Dendritic cell treated with granulocyte-macrophage colony-stimulating factor and Interleukin-4, amounts not matched to agents 40 ng/mL and 50 ng/mL, for 4 days (primary cell): ENCODE measurements at regions not wholly inside any gene's neighbourhood (a gene's known extent, or its start where the extent isn't known, plus 50 kb on each side); places are given as distances from the start of the nearest gene placed in this dataset.
"Not testable (repeated sequence)": the region's sequence is repeated elsewhere in the genome, so short reads cannot be mapped to it uniquely, and the experiment has no call there.

Experiments
- H3K27ac Mint-ChIP-seq: one replicate; pipeline ENCODE4 v1.8.0; 2022; ENCODE audit warnings: mild to moderate bottlenecking, mixed read lengths
- H3K27me3 Mint-ChIP-seq: one replicate; pipeline ENCODE4 v1.8.0; 2022; ENCODE audit warnings: mild to moderate bottlenecking, mixed read lengths
- H3K36me3 Mint-ChIP-seq: one replicate; pipeline ENCODE4 v1.8.0; 2022; ENCODE audit warnings: low read depth, mixed read lengths
- H3K4me1 Mint-ChIP-seq: one replicate; pipeline ENCODE4 v1.8.0; 2022; ENCODE audit warnings: low read depth, mixed read lengths
- H3K4me3 Mint-ChIP-seq: one replicate; pipeline ENCODE4 v1.8.0; 2022; ENCODE audit warnings: mild to moderate bottlenecking, moderate library complexity, mixed read lengths
- H3K9me3 Mint-ChIP-seq: one replicate; pipeline ENCODE4 v1.8.0; 2022; ENCODE audit warnings: mixed read lengths
- intact Hi-C: fragments of 100-400 bp; cut with micrococcal nuclease; formaldehyde crosslinking; loops from one replicate; pipeline ENCODE4 v1.15.0; 2022

GRCh38 chr14:106141242-106142220 is 615.1 kb downstream of the TMEM121 start:
- intact Hi-C loops: no loop called here
- H3K9me3 Mint-ChIP-seq: no peaks in the 10 kb centered on the region
- peaks cover 6% of the 10 kb centered on the region for H3K4me1 Mint-ChIP-seq
- no peaks in the 10 kb centered on the region for H3K27me3 Mint-ChIP-seq
- H3K27ac Mint-ChIP-seq: no peak overlapping the region
- H3K36me3 Mint-ChIP-seq: no peaks in the 10 kb centered on the region
- no peak overlapping the region for H3K4me3 Mint-ChIP-seq

- H3K4me3 Mint-ChIP-seq, H3K27ac Mint-ChIP-seq, H3K27me3 Mint-ChIP-seq, intact Hi-C loops, H3K9me3 Mint-ChIP-seq, H3K36me3 Mint-ChIP-seq, H3K4me1 Mint-ChIP-seq: not testable (repeated sequence)
Observed at GRCh38 chr14:106145731-106146130, 619.3 kb downstream of the TMEM121 start.

GRCh38 chr14:106153362-106153955 is 627.1 kb downstream of the TMEM121 start:
- H3K4me3 Mint-ChIP-seq, H3K27ac Mint-ChIP-seq, H3K27me3 Mint-ChIP-seq, H3K4me1 Mint-ChIP-seq, intact Hi-C loops, H3K9me3 Mint-ChIP-seq, H3K36me3 Mint-ChIP-seq: not testable (repeated sequence)

GRCh38 chr14:106163316-106163715 is 636.9 kb downstream of the TMEM121 start:
- Mint-ChIP-seq H3K9me3 (no peaks in the 10 kb centered on the region), H3K27ac (no peak overlapping the region), H3K36me3 (no peaks in the 10 kb centered on the region), H3K4me3 (no peak overlapping the region), H3K4me1 (no peaks in the 10 kb centered on the region), H3K27me3 (peaks cover 6% of the 10 kb centered on the region)
- intact Hi-C loops: no loop called here

GRCh38 chr14:106163812-106164211 is 637.4 kb downstream of the TMEM121 start:
- H3K27me3 Mint-ChIP-seq, H3K9me3 Mint-ChIP-seq, H3K36me3 Mint-ChIP-seq, H3K27ac Mint-ChIP-seq, intact Hi-C loops, H3K4me1 Mint-ChIP-seq, H3K4me3 Mint-ChIP-seq: not testable (repeated sequence)

- Mint-ChIP-seq H3K4me1 (no peaks in the 10 kb centered on the region), H3K36me3 (no peaks in the 10 kb centered on the region), H3K27me3 (peaks cover 7% of the 10 kb centered on the region), H3K27ac (no peak overlapping the region), H3K9me3 (no peaks in the 10 kb centered on the region), H3K4me3 (no peak overlapping the region)
- intact Hi-C loops: no loop called here
Observed at GRCh38 chr14:106166232-106166631, 639.8 kb downstream of the TMEM121 start.

GRCh38 chr14:106166650-106167204 is 640.3 kb downstream of the TMEM121 start:
- H3K27me3 Mint-ChIP-seq: peaks cover 7% of the 10 kb centered on the region
- intact Hi-C loops: no loop called here
- H3K9me3 Mint-ChIP-seq: no peaks in the 10 kb centered on the region
- H3K27ac Mint-ChIP-seq: no peak overlapping the region
- no peaks in the 10 kb centered on the region for H3K36me3 Mint-ChIP-seq
- H3K4me3 Mint-ChIP-seq: no peak overlapping the region
- no peaks in the 10 kb centered on the region for H3K4me1 Mint-ChIP-seq

GRCh38 chr14:106170163-106170658 is 643.8 kb downstream of the TMEM121 start:
- H3K4me1 Mint-ChIP-seq, H3K36me3 Mint-ChIP-seq, H3K4me3 Mint-ChIP-seq, H3K9me3 Mint-ChIP-seq, H3K27ac Mint-ChIP-seq, H3K27me3 Mint-ChIP-seq, intact Hi-C loops: not testable (repeated sequence)

- H3K4me3 Mint-ChIP-seq: no peak overlapping the region
- H3K9me3 Mint-ChIP-seq: no peaks in the 10 kb centered on the region
- no peaks in the 10 kb centered on the region for H3K36me3 Mint-ChIP-seq
- intact Hi-C loops: no loop called here
- H3K4me1 Mint-ChIP-seq: no peaks in the 10 kb centered on the region
- no peak overlapping the region for H3K27ac Mint-ChIP-seq
- no peaks in the 10 kb centered on the region for H3K27me3 Mint-ChIP-seq
Observed at GRCh38 chr14:106174206-106174605, 647.8 kb downstream of the TMEM121 start.

- H3K4me1 Mint-ChIP-seq, intact Hi-C loops: not testable (repeated sequence)
Observed at GRCh38 chr14:106177266-106178246, 651.2 kb downstream of the TMEM121 start.

GRCh38 chr14:106179761-106180160 is 653.4 kb downstream of the TMEM121 start:
- H3K27ac Mint-ChIP-seq: no peak overlapping the region
- no peaks in the 10 kb centered on the region for H3K4me1 Mint-ChIP-seq
- H3K27me3 Mint-ChIP-seq: no peaks in the 10 kb centered on the region
- intact Hi-C loops: no loop called here
- H3K4me3 Mint-ChIP-seq: no peak overlapping the region
- no peaks in the 10 kb centered on the region for H3K9me3 Mint-ChIP-seq
- H3K36me3 Mint-ChIP-seq: no peaks in the 10 kb centered on the region

More at GRCh38 chr14:106177266-106178246, 651.2 kb downstream of the TMEM121 start:
- not testable (repeated sequence) for H3K27me3 Mint-ChIP-seq, H3K9me3 Mint-ChIP-seq, H3K36me3 Mint-ChIP-seq, H3K4me3 Mint-ChIP-seq, H3K27ac Mint-ChIP-seq

GRCh38 chr14:106184771-106185170 is 658.4 kb downstream of the TMEM121 start:
- H3K27me3 Mint-ChIP-seq, intact Hi-C loops, H3K4me1 Mint-ChIP-seq, H3K27ac Mint-ChIP-seq, H3K9me3 Mint-ChIP-seq, H3K4me3 Mint-ChIP-seq, H3K36me3 Mint-ChIP-seq: not testable (repeated sequence)

GRCh38 chr14:106185174-106185836 is 658.9 kb downstream of the TMEM121 start:
- H3K4me3 Mint-ChIP-seq, H3K9me3 Mint-ChIP-seq, H3K27ac Mint-ChIP-seq, H3K27me3 Mint-ChIP-seq, H3K36me3 Mint-ChIP-seq, H3K4me1 Mint-ChIP-seq, intact Hi-C loops: not testable (repeated sequence)
